Osteocyte (in vitro differentiated cells): ENCODE measurements at regions not wholly inside any gene's neighbourhood (a gene's known extent, or its start where the extent isn't known, plus 50 kb on each side); places are given as distances from the start of the nearest gene placed in this dataset.
"Not testable (repeated sequence)": the region's sequence is repeated elsewhere in the genome, so short reads cannot be mapped to it uniquely, and the experiment has no call there.

Source experiments
- DNase-seq: peaks from one replicate; pipeline ENCODE4 v3.0.0; 2021; ENCODE audit warnings: mixed read lengths; ENCODE audit not compliant: unreplicated experiment; ENCODE audit errors: extremely low spot score
- H3K27ac Mint-ChIP-seq: one replicate; pipeline ENCODE4 v1.8.0; 2021; ENCODE audit warnings: mild to moderate bottlenecking, mixed read lengths; ENCODE audit not compliant: unreplicated experiment
- H3K27me3 Mint-ChIP-seq: one replicate; pipeline ENCODE4 v1.8.0; 2021; ENCODE audit warnings: mixed read lengths; ENCODE audit not compliant: unreplicated experiment
- H3K36me3 Mint-ChIP-seq: one replicate; pipeline ENCODE4 v1.8.0; 2021; ENCODE audit warnings: mixed read lengths; ENCODE audit not compliant: unreplicated experiment
- H3K4me1 Mint-ChIP-seq: one replicate; pipeline ENCODE4 v1.8.0; 2021; ENCODE audit warnings: mixed read lengths; ENCODE audit not compliant: unreplicated experiment
- H3K4me3 Mint-ChIP-seq: one replicate; pipeline ENCODE4 v1.8.0; 2021; ENCODE audit warnings: mild to moderate bottlenecking, moderate library complexity, mixed read lengths; ENCODE audit not compliant: unreplicated experiment
- H3K9me3 Mint-ChIP-seq: one replicate; pipeline ENCODE4 v1.8.0; 2021; ENCODE audit warnings: mixed read lengths; ENCODE audit not compliant: unreplicated experiment
- CTCF ChIP-seq: fragments of 200-600 bp; sonication (generic); IDR thresholded peaks from 2 replicates; pipeline ENCODE4 v1.5.0; 2021; ENCODE audit warnings: antibody characterized with exemption, mild to moderate bottlenecking, moderate library complexity

- no peak overlapping the region for H3K27ac Mint-ChIP-seq
- no peaks in the 10 kb centered on the region for H3K9me3 Mint-ChIP-seq
- H3K4me3 Mint-ChIP-seq, result no peak overlapping the region
- H3K27me3 Mint-ChIP-seq, result no peaks in the 10 kb centered on the region
- DNase-seq, result no peak
- H3K36me3 Mint-ChIP-seq, result no peaks in the 10 kb centered on the region
- H3K4me1 Mint-ChIP-seq, result no peaks in the 10 kb centered on the region
- TF ChIP-seq CTCF, result no peak
Observed at GRCh38 chr9:102362470-102363132, 624.2 kb upstream of the GRIN3A start.

GRCh38 chr9:102360846-102361245 lies 622.4 kb upstream of the GRIN3A start:
- H3K4me3 Mint-ChIP-seq, result no peak overlapping the region
- no peak overlapping the region for H3K27ac Mint-ChIP-seq
- no peak for DNase-seq
- no peak for TF ChIP-seq CTCF
- H3K4me1 Mint-ChIP-seq, result no peaks in the 10 kb centered on the region
- peaks cover 5% of the 10 kb centered on the region for H3K9me3 Mint-ChIP-seq
- H3K27me3 Mint-ChIP-seq, result no peaks in the 10 kb centered on the region
- no peaks in the 10 kb centered on the region for H3K36me3 Mint-ChIP-seq

- H3K27me3 Mint-ChIP-seq, result no peaks in the 10 kb centered on the region
- no peak overlapping the region for H3K27ac Mint-ChIP-seq
- H3K36me3 Mint-ChIP-seq, result no peaks in the 10 kb centered on the region
- no peak for DNase-seq
- H3K9me3 Mint-ChIP-seq, result peaks cover 12% of the 10 kb centered on the region
- no peak for TF ChIP-seq CTCF
- H3K4me3 Mint-ChIP-seq, result no peak overlapping the region
- H3K4me1 Mint-ChIP-seq, result no peaks in the 10 kb centered on the region
Observed at GRCh38 chr9:102355982-102356381, 617.5 kb upstream of the GRIN3A start.

- Mint-ChIP-seq H3K4me1 (no peaks in the 10 kb centered on the region), H3K9me3 (peaks cover 19% of the 10 kb centered on the region), H3K36me3 (no peaks in the 10 kb centered on the region), H3K27ac (no peak overlapping the region), H3K4me3 (no peak overlapping the region), H3K27me3 (no peaks in the 10 kb centered on the region)
- TF ChIP-seq CTCF, result no peak
- no peak for DNase-seq
Observed at GRCh38 chr9:102354041-102354440, 615.6 kb upstream of the GRIN3A start.

GRCh38 chr9:102337471-102337870 lies 599.0 kb upstream of the GRIN3A start:
- H3K4me3 Mint-ChIP-seq, DNase-seq, H3K4me1 Mint-ChIP-seq, H3K36me3 Mint-ChIP-seq, H3K27me3 Mint-ChIP-seq, H3K27ac Mint-ChIP-seq: not testable (repeated sequence)
- H3K9me3 Mint-ChIP-seq, result peaks cover 14% of the 10 kb centered on the region

GRCh38 chr9:102309379-102309778 lies 570.9 kb upstream of the GRIN3A start:
- Mint-ChIP-seq H3K27me3 (no peaks in the 10 kb centered on the region), H3K27ac (no peak overlapping the region), H3K9me3 (peaks cover 35% of the 10 kb centered on the region), H3K4me3 (no peak overlapping the region), H3K4me1 (no peaks in the 10 kb centered on the region), H3K36me3 (no peaks in the 10 kb centered on the region)
- TF ChIP-seq CTCF, result no peak
- DNase-seq, result no peak
